GM19452 (cell line): ENCODE measurements at regions not wholly inside any gene's neighbourhood (a gene's known extent, or its start where the extent isn't known, plus 50 kb on each side); places are given as distances from the start of the nearest gene placed in this dataset.

Experiments
- ATAC-seq: cut with Tn5 transposase; IDR thresholded peaks from one replicate; pipeline ENCODE4 v1.9.1; 2021; ENCODE audit not compliant: unreplicated experiment

GRCh38 chr13:34217343-34218025 lies 399.5 kb downstream of the RFC3 start:
- ATAC-seq = no peak

- no peak for ATAC-seq
Observed at GRCh38 chr13:34223984-34224383, 406.0 kb downstream of the RFC3 start.

GRCh38 chr13:34224877-34225276 lies 406.9 kb downstream of the RFC3 start:
- no peak for ATAC-seq

GRCh38 chr13:34230271-34230670 lies 412.3 kb downstream of the RFC3 start:
- ATAC-seq = no peak

- no peak for ATAC-seq
Observed at GRCh38 chr13:34241332-34241731, 423.4 kb downstream of the RFC3 start.

- ATAC-seq = no peak
Observed at GRCh38 chr13:34243403-34243802, 425.5 kb downstream of the RFC3 start.

- no peak for ATAC-seq
Observed at GRCh38 chr13:34246511-34246910, 428.6 kb downstream of the RFC3 start.

- ATAC-seq = no peak
Observed at GRCh38 chr13:34247596-34247995, 429.6 kb downstream of the RFC3 start.

GRCh38 chr13:34249546-34250039 lies 431.6 kb downstream of the RFC3 start:
- no peak for ATAC-seq

- no peak for ATAC-seq
Observed at GRCh38 chr13:34250151-34250670, 432.3 kb downstream of the RFC3 start.

- ATAC-seq = no peak
Observed at GRCh38 chr13:34254366-34254765, 436.4 kb downstream of the RFC3 start.

- ATAC-seq = no peak
Observed at GRCh38 chr13:34255711-34256110, 437.8 kb downstream of the RFC3 start.

GRCh38 chr13:34256236-34256635 lies 438.3 kb downstream of the RFC3 start:
- no peak for ATAC-seq

GRCh38 chr13:34257966-34258365 lies 440.0 kb downstream of the RFC3 start:
- no peak for ATAC-seq

- no peak for ATAC-seq
Observed at GRCh38 chr13:34258646-34259386, 440.9 kb downstream of the RFC3 start.

- no peak for ATAC-seq
Observed at GRCh38 chr13:34263681-34264080, 445.7 kb downstream of the RFC3 start.

GRCh38 chr13:34265046-34265679 lies 447.2 kb downstream of the RFC3 start:
- no peak for ATAC-seq

- ATAC-seq = no peak
Observed at GRCh38 chr13:34276764-34277163, 458.8 kb downstream of the RFC3 start.

GRCh38 chr13:34277936-34278335 lies 460.0 kb downstream of the RFC3 start:
- no peak for ATAC-seq

GRCh38 chr13:34278780-34279179 lies 460.8 kb downstream of the RFC3 start:
- ATAC-seq = no peak

- ATAC-seq = no peak
Observed at GRCh38 chr13:34290661-34291060, 472.7 kb downstream of the RFC3 start.
